GDM1 (cell line): ENCODE measurements at regions not wholly inside any gene's neighbourhood (a gene's known extent, or its start where the extent isn't known, plus 50 kb on each side); places are given as distances from the start of the nearest gene placed in this dataset.
A peak's percentile ranks its signal among the peaks of the same experiment; 100 is the strongest.
"Not testable (repeated sequence)": the region's sequence is repeated elsewhere in the genome, so short reads cannot be mapped to it uniquely, and the experiment has no call there.

Experiments used
- DNase-seq: peaks from one replicate; lab custom pipeline; 2025; lab: John Stamatoyannopoulos, UW

- not testable (repeated sequence) for DNase-seq
Observed at GRCh38 chr1:25171013-25171412, 61.3 kb downstream of the SYF2 start.

GRCh38 chr1:25170439-25170838 is 61.9 kb downstream of the SYF2 start:
- no peak for DNase-seq

- no peak for DNase-seq
Observed at GRCh38 chr1:25169610-25170009, 62.7 kb downstream of the SYF2 start.

GRCh38 chr1:25169168-25169567 is 63.1 kb downstream of the SYF2 start:
- no peak for DNase-seq

- DNase-seq = no peak
Observed at GRCh38 chr1:25168193-25169071, 63.9 kb downstream of the SYF2 start.

- no peak for DNase-seq
Observed at GRCh38 chr1:25167269-25168192, 64.8 kb downstream of the SYF2 start.

- DNase-seq = no peak
Observed at GRCh38 chr1:25166847-25167246, 65.5 kb downstream of the SYF2 start.

GRCh38 chr1:25163986-25164385 is 68.3 kb downstream of the SYF2 start:
- no peak for DNase-seq

- DNase-seq = no peak
Observed at GRCh38 chr1:25161981-25162380, 70.3 kb downstream of the SYF2 start.

- DNase-seq = no peak
Observed at GRCh38 chr1:25157846-25158245, 74.5 kb downstream of the SYF2 start.

- no peak for DNase-seq
Observed at GRCh38 chr1:25150985-25151495, 81.3 kb downstream of the SYF2 start.

- DNase-seq = peak; percentile 54
Observed at GRCh38 chr1:25148673-25149300, 83.5 kb downstream of the SYF2 start.

GRCh38 chr1:25146451-25146855 is 85.8 kb downstream of the SYF2 start:
- DNase-seq = no peak

- no peak for DNase-seq
Observed at GRCh38 chr1:25145775-25146393, 86.4 kb downstream of the SYF2 start.

- peak; percentile 47 for DNase-seq
Observed at GRCh38 chr1:25140073-25140797, 92.1 kb downstream of the SYF2 start.

- no peak for DNase-seq
Observed at GRCh38 chr1:25137521-25138395, 94.5 kb downstream of the SYF2 start.

GRCh38 chr1:25137106-25137505 is 95.2 kb downstream of the SYF2 start:
- no peak for DNase-seq

GRCh38 chr1:25135909-25136308 is 96.4 kb downstream of the SYF2 start:
- no peak for DNase-seq

GRCh38 chr1:25134801-25135461 is 97.4 kb downstream of the SYF2 start:
- no peak for DNase-seq
